CD4-positive, alpha-beta T cell (primary cell): ENCODE measurements at regions not wholly inside any gene's neighbourhood (a gene's known extent, or its start where the extent isn't known, plus 50 kb on each side); places are given as distances from the start of the nearest gene placed in this dataset.

Experiments
- ATAC-seq: fragments of 200-7000 bp; cut with Tn5 transposase; one replicate; pipeline ENCODE4 v1.10.0; 2022; ENCODE audit warnings: mild to moderate bottlenecking; ENCODE audit not compliant: poor library complexity
- CTCF ChIA-PET: fragments of 350-600 bp; sonication (Branson Sonifier 250); formaldehyde crosslinking; loops from one replicate; lab custom pipeline; 2021; ENCODE audit warnings: antibody characterized with exemption, inconsistent platforms; lab: Charles Lee
- POLR2A ChIA-PET: fragments of 350-600 bp; sonication (Branson Sonifier 250); formaldehyde crosslinking; loops from one replicate; lab custom pipeline; 2021; ENCODE audit warnings: antibody characterized with exemption, inconsistent platforms; lab: Charles Lee
- DNase-seq, 14 experiments: peaks; one replicate each; pipeline ENCODE4 v3.0.0-alpha.2; 2013 to 2020; ENCODE audit warnings: mixed read lengths in 2 of 14
- H3K27ac ChIP-seq, 2 donors: one replicate each; pipeline versions ENCODE4 v1.5.1 to v1.7.0; 2013; ENCODE audit warnings: low read length in 2 of 2, low read depth in 1 of 2, mild to moderate bottlenecking in 1 of 2
- H3K27me3 ChIP-seq, 2 experiments: 1 replicate in 1 of 2; 2 replicates in 1 of 2; pipeline versions ENCODE4 v1.6.1 to v1.7.0; 2013; ENCODE audit warnings: low read length in 2 of 2, control low read depth in 1 of 2, mild to moderate bottlenecking in 1 of 2, moderate library complexity in 1 of 2; ENCODE audit not compliant: insufficient read depth in 2 of 2, control insufficient read depth in 1 of 2
- H3K36me3 ChIP-seq: one replicate; pipeline ENCODE4 v1.6.1; 2013; ENCODE audit warnings: low read length, control low read depth; ENCODE audit not compliant: insufficient read depth
- H3K4me1 ChIP-seq: one replicate; pipeline ENCODE4 v1.6.1; 2013; ENCODE audit warnings: low read length, control low read depth; ENCODE audit not compliant: insufficient read depth
- H3K4me3 ChIP-seq: one replicate; pipeline ENCODE4 v1.5.1; 2013; ENCODE audit warnings: mild to moderate bottlenecking, low read length, moderate library complexity
- H3K9me3 ChIP-seq, 2 experiments: 1 replicate in 1 of 2; 2 replicates in 1 of 2; pipeline versions ENCODE4 v1.6.1 to v1.7.0; 2013; ENCODE audit warnings: low read length in 2 of 2, mild to moderate bottlenecking in 2 of 2, control low read depth in 1 of 2, moderate library complexity in 1 of 2; ENCODE audit not compliant: control insufficient read depth in 1 of 2, insufficient read depth in 1 of 2
- H3K27ac Mint-ChIP-seq: one replicate; pipeline ENCODE4 v1.8.0; 2020; ENCODE audit warnings: mixed read lengths
- H3K27me3 Mint-ChIP-seq: one replicate; pipeline ENCODE4 v1.8.0; 2021; ENCODE audit warnings: mixed read lengths
- H3K36me3 Mint-ChIP-seq: one replicate; pipeline ENCODE4 v1.8.0; 2021; ENCODE audit warnings: low read depth, mixed read lengths
- H3K4me1 Mint-ChIP-seq: one replicate; pipeline ENCODE4 v1.8.0; 2021; ENCODE audit warnings: low read depth, mixed read lengths
- H3K4me3 Mint-ChIP-seq: one replicate; pipeline ENCODE4 v1.8.0; 2020; ENCODE audit warnings: mild to moderate bottlenecking, mixed read lengths
- H3K9me3 Mint-ChIP-seq: one replicate; pipeline ENCODE4 v1.8.0; 2020; ENCODE audit warnings: mixed read lengths
- CTCF ChIP-seq: fragments of 200-600 bp; IDR thresholded peaks from one replicate; pipeline ENCODE4 v1.8.0; 2022; ENCODE audit warnings: antibody characterized with exemption, mild to moderate bottlenecking
- intact Hi-C, 2 experiments: fragments of 100-400 bp; cut with DNase I in 1 of 2; cut with micrococcal nuclease in 1 of 2; formaldehyde crosslinking; loops; one replicate each; pipeline versions ENCODE4 v1.15.1 to v1.9.0; 2023 to 2025; cut with DNase I, micrococcal nuclease

- ChIA-PET CTCF (no interaction called here), POLR2A (no interaction called here)
- Histone ChIP-seq H3K4me3 (no peak overlapping the region), H3K9me3 (no peaks in the 10 kb centered on the region), H3K27me3 (no peaks in the 10 kb centered on the region), H3K27ac (no peak overlapping the region), H3K4me1 (no peaks in the 10 kb centered on the region), H3K36me3 (no peaks in the 10 kb centered on the region)
- intact Hi-C loops, result no loop called here
- Mint-ChIP-seq H3K4me1 (no peaks in the 10 kb centered on the region), H3K4me3 (no peak overlapping the region), H3K9me3 (peaks cover 2% of the 10 kb centered on the region), H3K36me3 (no peaks in the 10 kb centered on the region), H3K27me3 (no peaks in the 10 kb centered on the region), H3K27ac (no peak overlapping the region)
- DNase-seq (no peak), ATAC-seq (no peak)
- TF ChIP-seq CTCF, result no peak
These were observed 1280.9 kb downstream of the KCNT2 start for GRCh38 chr1:195327361-195327760.

GRCh38 chr1:195326325-195326724, 1281.9 kb downstream of the KCNT2 start:
- TF ChIP-seq CTCF, result no peak
- no peak for DNase-seq
- Histone ChIP-seq H3K9me3 (no peaks in the 10 kb centered on the region), H3K27me3 (no peaks in the 10 kb centered on the region), H3K4me3 (no peak overlapping the region), H3K36me3 (no peaks in the 10 kb centered on the region), H3K4me1 (no peaks in the 10 kb centered on the region), H3K27ac (no peak overlapping the region)
- ChIA-PET CTCF (no interaction called here), POLR2A (no interaction called here)
- intact Hi-C loops, result no loop called here
- no peak overlapping the region for H3K4me3 Mint-ChIP-seq
- no peak overlapping the region for H3K27ac Mint-ChIP-seq
- no peaks in the 10 kb centered on the region for H3K4me1 Mint-ChIP-seq
- no peak for ATAC-seq
- peaks cover 2% of the 10 kb centered on the region for H3K9me3 Mint-ChIP-seq
- no peaks in the 10 kb centered on the region for H3K27me3 Mint-ChIP-seq
- H3K36me3 Mint-ChIP-seq, result no peaks in the 10 kb centered on the region

GRCh38 chr1:195325181-195325580, 1283.1 kb downstream of the KCNT2 start:
- no peak for TF ChIP-seq CTCF
- H3K4me1 Mint-ChIP-seq, result no peaks in the 10 kb centered on the region
- no peaks in the 10 kb centered on the region for H3K27me3 ChIP-seq
- H3K36me3 ChIP-seq, result no peaks in the 10 kb centered on the region
- POLR2A ChIA-PET, result no interaction called here
- H3K27me3 Mint-ChIP-seq, result no peaks in the 10 kb centered on the region
- H3K9me3 Mint-ChIP-seq, result peaks cover 4% of the 10 kb centered on the region
- no peaks in the 10 kb centered on the region for H3K9me3 ChIP-seq
- H3K27ac Mint-ChIP-seq, result no peak overlapping the region
- ATAC-seq, result no peak
- H3K36me3 Mint-ChIP-seq, result no peaks in the 10 kb centered on the region
- H3K4me3 Mint-ChIP-seq, result no peak overlapping the region
- no peak overlapping the region for H3K4me3 ChIP-seq
- CTCF ChIA-PET, result no interaction called here
- intact Hi-C loops, result no loop called here
- H3K4me1 ChIP-seq, result no peaks in the 10 kb centered on the region
- H3K27ac ChIP-seq, result no peak overlapping the region
- DNase-seq, result no peak
